HEK293 (cell line): ENCODE measurements at regions not wholly inside any gene's neighbourhood (a gene's known extent, or its start where the extent isn't known, plus 50 kb on each side); places are given as distances from the start of the nearest gene placed in this dataset.

Experiments used
- CTCF ChIA-PET: fragments of 350-600 bp; formaldehyde crosslinking; extraction: SDS; loops from one replicate; lab custom pipeline; 2021; ENCODE audit warnings: antibody characterized with exemption; lab: Yijun Ruan, JAX
- POLR2A ChIA-PET: fragments of 300-600 bp; formaldehyde crosslinking; extraction: SDS; loops from one replicate; lab custom pipeline; 2020; ENCODE audit warnings: antibody characterized with exemption, inconsistent platforms; lab: Yijun Ruan, JAX
- H3K27ac ChIP-seq: fragments of 200-500 bp; sonication (Bioruptor generic); 2 replicates; pipeline ENCODE4 v1.5.1; 2014; ENCODE audit warnings: low read depth, low read length, control low read depth, inconsistent platforms; ENCODE audit errors: extremely low read depth
- H3K36me3 ChIP-seq, 2 experiments: fragments of 200-500 bp in 1 of 2; sonication (Bioruptor generic) in 1 of 2; 1 replicate in 1 of 2; 2 replicates in 1 of 2; pipeline ENCODE4 v1.5.1; 2014 to 2017; ENCODE audit warnings: inconsistent platforms in 2 of 2, low read length in 2 of 2; ENCODE audit not compliant: control insufficient read depth in 2 of 2, insufficient read depth in 1 of 2
- H3K4me1 ChIP-seq: fragments of 200-500 bp; sonication (Bioruptor generic); 2 replicates; pipeline ENCODE4 v1.5.1; 2014; ENCODE audit warnings: mild to moderate bottlenecking, low read length, inconsistent platforms; ENCODE audit not compliant: control insufficient read depth, insufficient read depth
- H3K4me3 ChIP-seq: 2 replicates; pipeline ENCODE4 v1.5.1; 2011; ENCODE audit warnings: low read depth, mild to moderate bottlenecking, control low read depth, low read length, moderate library complexity
- H3K9me3 ChIP-seq: fragments of 200-500 bp; sonication (Bioruptor generic); 2 replicates; pipeline ENCODE4 v1.5.1; 2014; ENCODE audit warnings: low read depth, low read length, inconsistent platforms; ENCODE audit not compliant: control insufficient read depth, insufficient read depth
- FEZF1 ChIP-seq: fragments of 450-650 bp; formaldehyde crosslinking; IDR thresholded peaks from 2 replicates; pipeline ENCODE4 v1.5.1; 2016; ENCODE audit warnings: missing biosample characterization, missing genetic modification characterization
- KLF10 ChIP-seq: fragments of 450-650 bp; IDR thresholded peaks from 2 replicates; pipeline ENCODE4 v1.5.1; 2018; ENCODE audit warnings: missing biosample characterization, mild to moderate bottlenecking, missing genetic modification characterization
- KLF17 ChIP-seq: fragments of 450-650 bp; formaldehyde crosslinking; IDR thresholded peaks from 2 replicates; pipeline ENCODE4 v1.5.1; 2016; ENCODE audit warnings: missing biosample characterization, missing genetic modification characterization
- KLF8 ChIP-seq: fragments of 450-650 bp; formaldehyde crosslinking; IDR thresholded peaks from 2 replicates; pipeline ENCODE4 v1.5.1; 2016; ENCODE audit warnings: missing biosample characterization, missing genetic modification characterization
- MZF1 ChIP-seq: fragments of 450-650 bp; formaldehyde crosslinking; IDR thresholded peaks from 2 replicates; pipeline ENCODE4 v1.5.1; 2017; ENCODE audit warnings: missing biosample characterization, missing genetic modification characterization, borderline replicate concordance
- PRDM6 ChIP-seq: fragments of 450-650 bp; formaldehyde crosslinking; IDR thresholded peaks from 2 replicates; pipeline ENCODE4 v1.5.1; 2017; ENCODE audit warnings: missing biosample characterization, missing genetic modification characterization
- SCRT1 ChIP-seq: fragments of 450-650 bp; formaldehyde crosslinking; IDR thresholded peaks from 2 replicates; pipeline ENCODE4 v1.5.1; 2016; ENCODE audit warnings: missing biosample characterization, missing genetic modification characterization, borderline replicate concordance
- SCRT2 ChIP-seq: fragments of 450-650 bp; formaldehyde crosslinking; IDR thresholded peaks from 2 replicates; pipeline ENCODE4 v1.5.1; 2016; ENCODE audit warnings: missing biosample characterization, missing genetic modification characterization
- ZEB2 ChIP-seq: fragments of 450-650 bp; formaldehyde crosslinking; IDR thresholded peaks from 2 replicates; pipeline ENCODE4 v1.5.1; 2016; ENCODE audit warnings: missing biosample characterization, missing genetic modification characterization
- ZFP41 ChIP-seq: fragments of 450-650 bp; formaldehyde crosslinking; IDR thresholded peaks from 2 replicates; pipeline ENCODE4 v1.5.1; 2016; ENCODE audit warnings: missing biosample characterization, missing genetic modification characterization, borderline replicate concordance
- ZFP69B ChIP-seq: fragments of 450-650 bp; formaldehyde crosslinking; IDR thresholded peaks from 2 replicates; pipeline ENCODE4 v1.5.1; 2016; ENCODE audit warnings: missing biosample characterization, missing genetic modification characterization
- ZNF155 ChIP-seq: fragments of 450-650 bp; formaldehyde crosslinking; IDR thresholded peaks from 2 replicates; pipeline ENCODE4 v1.5.1; 2016; ENCODE audit warnings: missing biosample characterization, missing genetic modification characterization
- ZNF184 ChIP-seq: fragments of 450-650 bp; IDR thresholded peaks from 2 replicates; pipeline ENCODE4 v1.5.1; 2018; ENCODE audit warnings: missing biosample characterization, mild to moderate bottlenecking, missing genetic modification characterization
- ZNF37A ChIP-seq: fragments of 450-650 bp; IDR thresholded peaks from 2 replicates; pipeline ENCODE4 v1.5.1; 2018; ENCODE audit warnings: missing biosample characterization, missing genetic modification characterization
- ZNF391 ChIP-seq: fragments of 450-650 bp; formaldehyde crosslinking; IDR thresholded peaks from 2 replicates; pipeline ENCODE4 v1.5.1; 2016; ENCODE audit warnings: low read depth, missing biosample characterization, missing genetic modification characterization, borderline replicate concordance
- ZNF423 ChIP-seq: fragments of 450-650 bp; formaldehyde crosslinking; IDR thresholded peaks from 2 replicates; pipeline ENCODE4 v1.5.1; 2016; ENCODE audit warnings: missing biosample characterization, missing genetic modification characterization
- ZNF433 ChIP-seq: fragments of 450-650 bp; formaldehyde crosslinking; IDR thresholded peaks from 2 replicates; pipeline ENCODE4 v1.5.1; 2016; ENCODE audit warnings: missing biosample characterization, missing genetic modification characterization, low read depth
- ZNF48 ChIP-seq: fragments of 450-650 bp; formaldehyde crosslinking; IDR thresholded peaks from 2 replicates; pipeline ENCODE4 v1.5.1; 2016; ENCODE audit warnings: missing biosample characterization, missing genetic modification characterization
- ZNF548 ChIP-seq: fragments of 450-650 bp; formaldehyde crosslinking; IDR thresholded peaks from 2 replicates; pipeline ENCODE4 v1.5.1; 2016; ENCODE audit warnings: missing biosample characterization, missing genetic modification characterization
- ZNF791 ChIP-seq: fragments of 450-650 bp; formaldehyde crosslinking; IDR thresholded peaks from 2 replicates; pipeline ENCODE4 v1.5.1; 2016; ENCODE audit warnings: missing biosample characterization, missing genetic modification characterization
- TF ChIP-seq, protein P1 (sequence below): fragments of 450-650 bp; formaldehyde crosslinking; conservative IDR thresholded peaks from 2 replicates; pipeline ENCODE4 v1.5.1; 2016; ENCODE audit warnings: low read depth, missing biosample characterization, missing genetic modification characterization
- TF ChIP-seq, protein P2 (sequence below): fragments of 450-650 bp; formaldehyde crosslinking; IDR thresholded peaks from 2 replicates; pipeline ENCODE4 v1.5.1; 2016; ENCODE audit warnings: missing biosample characterization, missing genetic modification characterization

GRCh38 chr15:96076350-96076749 is 254.2 kb upstream of the NR2F2 start:
- TF ChIP-seq SCRT1, result no peak
- no peak for TF ChIP-seq ZNF48 (tag by site-specific recombination)
- TF ChIP-seq, protein P1, sequence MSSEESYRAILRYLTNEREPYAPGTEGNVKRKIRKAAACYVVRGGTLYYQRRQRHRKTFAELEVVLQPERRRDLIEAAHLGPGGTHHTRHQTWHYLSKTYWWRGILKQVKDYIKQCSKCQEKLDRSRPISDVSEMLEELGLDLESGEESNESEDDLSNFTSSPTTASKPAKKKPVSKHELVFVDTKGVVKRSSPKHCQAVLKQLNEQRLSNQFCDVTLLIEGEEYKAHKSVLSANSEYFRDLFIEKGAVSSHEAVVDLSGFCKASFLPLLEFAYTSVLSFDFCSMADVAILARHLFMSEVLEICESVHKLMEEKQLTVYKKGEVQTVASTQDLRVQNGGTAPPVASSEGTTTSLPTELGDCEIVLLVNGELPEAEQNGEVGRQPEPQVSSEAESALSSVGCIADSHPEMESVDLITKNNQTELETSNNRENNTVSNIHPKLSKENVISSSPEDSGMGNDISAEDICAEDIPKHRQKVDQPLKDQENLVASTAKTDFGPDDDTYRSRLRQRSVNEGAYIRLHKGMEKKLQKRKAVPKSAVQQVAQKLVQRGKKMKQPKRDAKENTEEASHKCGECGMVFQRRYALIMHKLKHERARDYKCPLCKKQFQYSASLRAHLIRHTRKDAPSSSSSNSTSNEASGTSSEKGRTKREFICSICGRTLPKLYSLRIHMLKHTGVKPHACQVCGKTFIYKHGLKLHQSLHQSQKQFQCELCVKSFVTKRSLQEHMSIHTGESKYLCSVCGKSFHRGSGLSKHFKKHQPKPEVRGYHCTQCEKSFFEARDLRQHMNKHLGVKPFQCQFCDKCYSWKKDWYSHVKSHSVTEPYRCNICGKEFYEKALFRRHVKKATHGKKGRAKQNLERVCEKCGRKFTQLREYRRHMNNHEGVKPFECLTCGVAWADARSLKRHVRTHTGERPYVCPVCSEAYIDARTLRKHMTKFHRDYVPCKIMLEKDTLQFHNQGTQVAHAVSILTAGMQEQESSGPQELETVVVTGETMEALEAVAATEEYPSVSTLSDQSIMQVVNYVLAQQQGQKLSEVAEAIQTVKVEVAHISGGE (tag by site-specific recombination), result no peak
- TF ChIP-seq ZNF391 (tag by site-specific recombination), result no peak
- TF ChIP-seq KLF10, result no peak
- no peak for TF ChIP-seq ZNF433 (tag by site-specific recombination)
- TF ChIP-seq FEZF1 (tag by site-specific recombination), result no peak
- no peak for TF ChIP-seq MZF1 (tag by site-specific recombination)
- TF ChIP-seq ZNF423 (tag by site-specific recombination), result no peak
- no peak for TF ChIP-seq ZNF155 (tag by site-specific recombination)
- TF ChIP-seq KLF8 (tag by site-specific recombination), result no peak
- TF ChIP-seq ZNF184 (tag by site-specific recombination), result no peak
- Histone ChIP-seq H3K9me3 (no peaks in the 10 kb centered on the region), H3K36me3 (no peaks in the 10 kb centered on the region), H3K4me3 (no peak overlapping the region), H3K4me1 (no peaks in the 10 kb centered on the region), H3K27ac (no peak overlapping the region)
- ChIA-PET CTCF (no interaction called here), POLR2A (no interaction called here)

- Histone ChIP-seq H3K9me3 (no peaks in the 10 kb centered on the region), H3K27ac (no peak overlapping the region), H3K4me3 (no peak overlapping the region), H3K36me3 (no peaks in the 10 kb centered on the region), H3K4me1 (no peaks in the 10 kb centered on the region)
- CTCF ChIA-PET, result no interaction called here
- POLR2A ChIA-PET, result no interaction called here
- TF ChIP-seq ZFP41 (tag by site-specific recombination) (no peak), ZFP69B (tag by site-specific recombination) (no peak), ZNF48 (tag by site-specific recombination) (no peak), KLF17 (tag by site-specific recombination) (no peak), PRDM6 (tag by site-specific recombination) (no peak)
Observed at GRCh38 chr15:96079041-96079440, 251.5 kb upstream of the NR2F2 start.

GRCh38 chr15:96079882-96080281 is 250.6 kb upstream of the NR2F2 start:
- no peak overlapping the region for H3K27ac ChIP-seq
- no peaks in the 10 kb centered on the region for H3K36me3 ChIP-seq
- no peaks in the 10 kb centered on the region for H3K4me1 ChIP-seq
- ChIA-PET CTCF (no interaction called here), POLR2A (no interaction called here)
- H3K9me3 ChIP-seq, result no peaks in the 10 kb centered on the region
- TF ChIP-seq, protein P2, sequence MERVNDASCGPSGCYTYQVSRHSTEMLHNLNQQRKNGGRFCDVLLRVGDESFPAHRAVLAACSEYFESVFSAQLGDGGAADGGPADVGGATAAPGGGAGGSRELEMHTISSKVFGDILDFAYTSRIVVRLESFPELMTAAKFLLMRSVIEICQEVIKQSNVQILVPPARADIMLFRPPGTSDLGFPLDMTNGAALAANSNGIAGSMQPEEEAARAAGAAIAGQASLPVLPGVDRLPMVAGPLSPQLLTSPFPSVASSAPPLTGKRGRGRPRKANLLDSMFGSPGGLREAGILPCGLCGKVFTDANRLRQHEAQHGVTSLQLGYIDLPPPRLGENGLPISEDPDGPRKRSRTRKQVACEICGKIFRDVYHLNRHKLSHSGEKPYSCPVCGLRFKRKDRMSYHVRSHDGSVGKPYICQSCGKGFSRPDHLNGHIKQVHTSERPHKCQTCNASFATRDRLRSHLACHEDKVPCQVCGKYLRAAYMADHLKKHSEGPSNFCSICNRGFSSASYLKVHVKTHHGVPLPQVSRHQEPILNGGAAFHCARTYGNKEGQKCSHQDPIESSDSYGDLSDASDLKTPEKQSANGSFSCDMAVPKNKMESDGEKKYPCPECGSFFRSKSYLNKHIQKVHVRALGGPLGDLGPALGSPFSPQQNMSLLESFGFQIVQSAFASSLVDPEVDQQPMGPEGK (tag by site-specific recombination), result no peak
- TF ChIP-seq ZNF37A (tag by site-specific recombination), result no peak
- TF ChIP-seq KLF10, result no peak
- no peak for TF ChIP-seq ZNF548 (tag by site-specific recombination)
- TF ChIP-seq ZEB2 (tag by site-specific recombination), result no peak
- no peak for TF ChIP-seq ZNF791 (tag by site-specific recombination)
- no peak for TF ChIP-seq SCRT2 (tag by site-specific recombination)
- TF ChIP-seq ZFP41 (tag by site-specific recombination), result no peak
- H3K4me3 ChIP-seq, result no peak overlapping the region
